GM18867 (cell line): ENCODE measurements at regions not wholly inside any gene's neighbourhood (a gene's known extent, or its start where the extent isn't known, plus 50 kb on each side); places are given as distances from the start of the nearest gene placed in this dataset.

Experiments used
- ATAC-seq: cut with Tn5 transposase; IDR thresholded peaks from one replicate; pipeline ENCODE4 v1.9.1; 2021; ENCODE audit warnings: mild to moderate bottlenecking, moderate library complexity; ENCODE audit not compliant: unreplicated experiment

DNA sequence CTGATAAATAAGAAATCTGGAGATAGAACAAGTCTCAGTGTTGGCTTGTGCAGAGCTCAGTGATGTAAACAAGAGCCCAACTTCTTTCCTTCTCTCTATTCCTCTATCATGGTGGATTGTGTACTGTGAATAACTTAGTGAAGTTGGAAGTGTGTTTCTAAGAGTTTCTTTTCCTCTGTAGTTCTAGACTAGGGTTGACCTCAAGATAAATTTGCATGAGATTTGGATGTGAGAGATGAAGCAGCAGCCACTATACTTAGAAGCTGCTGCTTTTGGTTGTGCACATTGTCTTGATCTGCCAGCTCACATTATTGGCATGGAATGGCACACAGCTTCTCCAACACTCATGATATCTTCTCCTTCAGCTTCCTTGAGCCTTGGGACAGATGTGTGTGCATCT is 198.9 kb upstream of the ZP4 start:
- ATAC-seq, result no peak

DNA sequence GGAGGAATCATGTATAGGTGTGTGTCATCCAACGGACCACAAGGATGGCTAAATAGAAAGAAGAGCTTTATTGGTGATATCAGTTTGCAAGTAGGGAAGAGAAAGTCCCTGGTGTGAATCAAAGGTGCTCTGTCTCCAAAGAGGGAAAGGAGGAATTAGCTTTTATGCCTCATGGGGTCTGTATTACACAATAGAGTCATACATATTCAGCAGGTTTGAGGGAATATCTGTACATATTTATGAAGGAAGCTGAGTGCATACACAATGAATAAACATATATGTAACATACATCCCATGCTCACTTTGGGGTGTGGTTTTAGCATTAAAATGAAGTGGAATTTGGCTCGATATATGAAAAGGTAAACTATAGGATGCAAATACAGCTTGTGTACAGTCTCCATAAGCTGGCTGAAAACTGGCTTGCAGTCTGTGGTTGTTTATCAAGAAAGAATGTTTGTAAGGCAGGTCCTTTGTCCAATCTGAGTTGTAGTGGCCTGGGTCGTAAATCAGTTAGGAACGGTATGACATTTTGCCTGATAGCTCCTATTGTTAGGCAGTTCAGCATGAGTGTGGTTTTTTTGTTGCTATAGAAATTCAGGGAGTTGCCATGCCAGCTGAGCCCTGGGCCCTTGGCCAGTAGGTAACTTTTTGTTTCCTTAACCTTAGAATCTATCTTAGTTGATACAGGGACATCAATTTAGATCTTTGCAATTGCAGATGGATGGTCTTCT is 198.0 kb upstream of the ZP4 start:
- ATAC-seq, result no peak

DNA sequence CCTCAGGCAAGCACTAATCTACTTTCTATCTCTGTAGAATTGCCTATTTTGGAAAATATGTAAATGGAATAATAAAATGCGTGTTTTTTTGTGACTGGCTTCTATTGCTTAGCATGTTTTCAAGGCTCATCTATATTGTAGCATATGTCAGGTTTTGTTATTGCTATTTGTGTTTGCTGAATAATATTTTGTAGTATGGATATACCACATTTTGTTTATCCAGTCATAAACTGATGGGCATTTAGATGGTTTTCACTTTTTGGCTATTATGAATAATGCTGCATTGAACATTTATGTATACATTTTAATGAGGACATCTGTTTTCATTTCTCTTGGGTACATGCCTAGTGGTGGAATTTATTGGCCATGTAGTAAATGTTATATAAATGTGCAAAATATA is 183.3 kb upstream of the ZP4 start:
- no peak for ATAC-seq

DNA sequence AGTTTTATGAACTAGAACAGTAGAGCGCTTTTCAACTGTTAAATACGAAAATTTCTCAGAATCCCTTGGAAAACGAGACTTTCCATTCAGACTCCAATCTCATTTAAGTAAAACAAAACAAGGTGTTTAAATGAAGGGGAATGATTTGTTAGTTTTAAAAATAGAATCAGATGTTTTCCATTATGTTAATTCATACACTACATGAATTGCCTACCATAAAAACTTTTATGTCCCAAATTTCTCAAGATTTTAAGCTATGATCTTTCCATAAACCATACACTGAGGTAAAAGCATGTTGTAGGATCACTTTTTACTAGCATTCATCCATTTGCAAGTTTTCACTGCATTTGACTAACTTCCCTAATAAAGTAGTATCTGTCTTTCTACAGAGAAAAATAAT is 180.3 kb upstream of the ZP4 start:
- no peak for ATAC-seq

DNA sequence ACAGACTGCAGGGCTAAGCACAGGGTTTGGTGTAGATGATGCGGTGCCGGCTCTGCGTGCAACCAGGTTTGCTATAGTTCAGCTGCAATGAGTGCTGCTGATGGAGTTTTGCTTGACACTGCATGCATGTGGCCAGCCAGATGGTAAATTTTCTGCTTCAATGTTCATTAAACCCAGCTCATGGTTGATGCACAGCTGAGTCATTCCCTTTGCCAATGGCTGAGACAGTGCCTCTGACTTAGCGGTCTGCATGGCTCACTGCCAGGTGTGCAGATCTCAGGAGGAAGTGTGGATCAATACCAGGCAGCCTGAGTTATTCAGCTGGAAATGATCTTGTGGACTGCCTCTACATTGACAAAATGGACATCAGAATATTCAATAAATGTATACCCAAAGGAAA is 172.7 kb upstream of the ZP4 start:
- peak; percentile 42 for ATAC-seq

DNA sequence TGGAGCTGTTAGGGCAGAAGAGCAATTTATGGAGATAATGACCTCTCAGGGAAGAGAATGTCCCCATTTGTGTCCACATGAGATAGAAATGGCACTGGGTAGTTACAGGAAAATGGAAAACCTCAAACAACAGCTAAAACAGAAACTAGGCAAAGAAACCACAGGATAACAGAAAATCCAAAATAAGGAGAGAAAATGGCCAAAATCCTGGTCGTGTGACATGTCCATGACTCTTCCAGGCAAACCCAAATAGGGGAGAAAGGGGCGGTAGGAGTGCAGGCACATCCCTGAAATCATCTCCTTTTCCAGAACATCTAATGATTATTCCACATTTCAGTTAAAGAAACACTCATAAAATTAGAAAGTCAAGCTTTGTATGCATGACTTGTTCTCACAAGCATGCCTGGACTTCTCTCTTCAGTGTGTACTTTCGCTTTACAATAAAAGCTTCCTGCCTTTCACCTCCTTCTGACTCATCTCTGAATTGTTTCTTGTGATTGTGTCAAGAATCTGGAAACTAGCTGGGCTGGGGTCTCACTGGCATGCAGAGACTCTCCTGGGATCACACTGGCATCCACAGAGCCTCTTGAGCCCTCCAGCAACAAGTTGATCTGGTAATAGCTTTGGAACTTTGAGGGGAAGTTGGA is 171.4 kb upstream of the ZP4 start:
- peak; percentile 60 for ATAC-seq

DNA sequence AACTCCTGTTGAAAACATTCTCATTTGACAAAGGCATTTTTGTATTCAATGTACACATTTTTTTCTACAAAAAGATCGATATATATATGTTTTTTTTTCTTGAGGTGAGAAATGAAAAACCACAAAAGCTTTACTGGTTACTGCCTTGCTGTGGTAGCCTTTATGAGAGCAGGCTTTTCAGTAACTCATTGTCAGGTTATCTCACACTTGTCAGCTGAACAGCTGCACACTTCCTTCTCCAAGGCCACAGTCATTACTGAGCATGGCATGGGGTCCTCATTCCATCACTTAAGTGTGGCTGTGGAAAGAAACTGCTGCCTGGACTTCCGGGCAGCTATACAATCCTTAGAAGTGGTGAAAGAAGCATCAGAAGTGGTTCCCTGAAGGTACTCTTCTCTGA is 169.3 kb upstream of the ZP4 start:
- ATAC-seq, result peak; percentile 84

DNA sequence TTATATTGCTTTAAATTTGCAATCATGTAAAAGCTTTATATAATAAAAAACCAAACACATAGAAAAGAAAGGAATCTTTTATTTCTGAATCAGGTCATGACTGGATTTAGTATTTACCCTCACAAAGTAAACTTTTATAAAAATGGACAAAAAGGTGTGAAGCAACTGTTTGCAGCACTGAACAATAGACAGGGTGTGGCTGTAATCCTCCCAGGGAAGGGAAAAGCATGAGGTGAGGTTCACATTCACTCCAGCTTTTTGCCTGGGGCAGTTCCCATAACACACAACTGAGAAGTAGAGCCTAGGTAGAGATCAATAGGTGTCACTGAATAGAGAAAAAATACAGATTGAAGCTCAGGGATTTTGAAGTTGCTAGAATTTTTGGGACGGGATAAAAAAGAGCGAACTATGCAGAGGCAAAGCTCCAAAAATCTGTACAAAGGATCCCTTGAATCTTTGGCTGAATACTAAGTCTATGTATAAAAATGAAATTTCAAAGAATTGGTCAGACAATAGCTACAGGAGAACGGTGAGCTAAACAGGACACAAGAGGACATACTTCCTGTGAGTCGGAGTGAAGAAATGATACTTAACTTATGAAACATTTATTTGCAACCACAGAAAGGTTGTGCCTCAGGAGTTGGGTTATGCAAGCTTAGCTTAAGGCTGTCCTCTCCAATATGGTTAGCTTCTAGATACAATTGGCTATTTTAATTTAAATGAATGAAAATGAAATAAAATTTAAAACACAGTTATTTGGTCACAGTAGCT is 162.0 kb upstream of the ZP4 start:
- no peak for ATAC-seq

DNA sequence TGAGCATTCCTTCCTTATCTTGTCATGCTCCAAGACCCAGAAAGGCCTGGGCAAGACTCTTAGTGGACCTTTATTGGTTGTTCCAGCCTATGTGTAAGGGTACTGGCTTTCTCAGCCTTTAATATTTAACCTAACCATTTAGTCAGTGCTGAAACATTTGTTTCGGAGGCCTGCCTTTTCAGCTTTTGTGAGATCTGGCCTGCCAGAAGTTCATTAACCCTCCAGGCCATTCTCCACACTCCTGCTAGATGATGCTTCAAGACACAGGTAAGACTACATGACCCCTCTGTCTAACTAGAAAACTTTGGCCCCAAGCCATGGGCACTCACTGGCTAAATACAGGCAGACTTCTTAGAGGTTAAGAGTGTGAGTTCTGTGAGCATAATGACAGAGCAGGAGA is 138.4 kb upstream of the ZP4 start:
- ATAC-seq, result no peak

DNA sequence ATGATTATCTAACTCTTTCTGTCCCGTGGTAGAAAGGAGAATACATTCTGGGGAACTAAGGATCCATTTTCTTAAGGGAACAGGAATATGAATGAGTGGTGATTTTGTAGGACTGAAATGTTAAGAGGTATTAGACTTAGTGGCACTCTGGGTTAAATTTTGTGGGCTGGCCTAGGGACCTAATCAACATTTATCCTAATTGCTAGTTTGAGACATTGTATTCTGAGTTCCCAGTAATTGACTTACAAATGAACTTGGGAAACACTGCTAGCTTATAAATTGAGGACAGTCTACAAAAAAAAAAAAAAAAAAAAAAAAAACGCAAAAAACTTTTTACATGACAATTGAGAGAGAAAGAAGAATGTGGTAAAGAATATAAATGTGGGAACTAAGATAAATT is 136.6 kb upstream of the ZP4 start:
- no peak for ATAC-seq

DNA sequence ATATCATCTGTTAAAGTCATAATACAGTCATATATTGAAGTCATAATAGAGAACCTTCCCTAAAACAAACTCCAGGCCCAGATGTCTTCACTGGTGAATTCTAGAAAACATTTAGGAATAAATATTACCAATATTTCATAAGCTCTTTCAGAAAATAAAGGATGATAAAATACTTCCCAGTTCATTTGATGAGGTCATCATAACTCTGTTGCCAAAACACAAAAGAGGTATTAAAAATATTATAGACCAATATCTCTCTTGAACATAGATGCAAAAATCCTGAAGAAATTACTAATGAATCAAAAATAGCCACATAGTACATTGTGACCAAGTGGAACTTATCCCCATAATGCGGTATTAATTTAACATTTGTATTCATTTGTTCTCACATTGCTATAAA is 132.4 kb upstream of the ZP4 start:
- ATAC-seq, result no peak

DNA sequence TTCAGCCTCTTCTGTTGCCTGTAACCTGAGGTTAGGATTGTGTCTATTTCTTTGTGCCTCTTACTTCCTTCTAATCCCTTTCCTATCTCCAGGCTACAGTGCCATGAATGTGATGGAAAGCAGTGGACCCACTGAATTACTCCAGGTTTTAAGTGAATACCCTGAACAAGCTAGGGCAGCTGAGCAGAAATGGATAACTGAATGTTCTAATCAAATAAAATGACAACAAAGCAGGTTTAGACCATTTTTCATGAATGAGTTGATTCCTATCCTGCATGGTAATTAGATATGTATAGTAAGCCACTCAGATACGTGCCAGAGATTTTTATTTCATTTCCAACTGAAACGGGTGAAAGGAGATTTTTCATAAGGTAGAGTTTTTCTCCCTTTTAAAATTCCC is 127.5 kb upstream of the ZP4 start:
- ATAC-seq, result no peak

DNA sequence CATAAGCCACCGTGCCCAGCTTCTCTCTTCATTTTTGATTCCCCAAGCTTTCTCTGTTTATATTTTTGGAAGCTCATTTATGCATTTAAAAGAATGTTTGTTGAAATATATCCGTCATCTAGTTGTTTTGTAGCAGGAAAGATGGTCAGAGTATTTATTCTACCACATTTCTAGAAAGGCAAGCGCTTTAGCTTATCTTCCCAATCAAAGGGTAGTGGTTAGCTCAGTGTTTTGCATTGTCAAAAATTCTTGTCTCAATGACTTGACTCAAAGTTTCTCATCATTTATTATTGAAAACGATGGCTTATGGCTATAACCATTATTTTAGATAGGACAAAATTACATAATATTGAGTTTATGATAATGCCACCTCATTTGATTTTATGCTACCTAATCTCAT is 116.1 kb upstream of the ZP4 start:
- ATAC-seq, result no peak

DNA sequence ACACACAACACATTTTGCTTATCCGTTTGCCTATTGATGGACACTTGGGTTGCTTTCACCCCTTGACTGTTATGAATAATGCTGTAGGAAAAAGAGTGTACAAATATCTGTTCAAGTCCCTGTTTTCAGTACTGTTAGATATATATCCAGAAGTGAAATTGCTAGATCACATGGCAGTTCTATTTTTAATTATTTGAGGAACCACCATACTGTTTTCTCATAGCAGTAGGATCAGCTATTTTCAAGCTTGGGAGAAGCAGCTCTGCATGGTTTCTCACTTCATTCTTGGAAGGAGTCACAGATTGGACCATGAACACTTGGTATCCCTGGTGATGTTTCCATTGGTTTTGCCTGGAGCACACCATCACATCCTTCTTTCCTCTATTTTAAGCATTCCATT is 114.4 kb upstream of the ZP4 start:
- ATAC-seq, result no peak

DNA sequence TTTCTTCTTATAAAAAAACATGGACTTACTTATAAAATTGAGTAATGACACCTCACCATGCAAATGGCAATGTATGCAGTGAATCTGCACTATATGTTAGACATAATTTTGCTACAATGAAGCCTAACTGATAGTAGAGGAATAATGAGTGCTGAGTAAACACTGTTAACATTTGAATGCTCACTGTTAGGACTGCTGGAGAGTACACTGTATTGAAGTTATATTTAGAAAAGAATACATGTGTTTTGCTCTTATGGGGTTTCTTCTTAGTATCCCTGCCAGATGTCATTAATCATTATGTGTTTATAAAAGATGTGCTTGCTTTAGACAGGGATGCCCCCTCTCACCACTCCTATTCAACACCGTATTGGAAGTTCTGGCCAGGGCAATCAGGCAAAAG is 111.1 kb upstream of the ZP4 start:
- ATAC-seq, result no peak

DNA sequence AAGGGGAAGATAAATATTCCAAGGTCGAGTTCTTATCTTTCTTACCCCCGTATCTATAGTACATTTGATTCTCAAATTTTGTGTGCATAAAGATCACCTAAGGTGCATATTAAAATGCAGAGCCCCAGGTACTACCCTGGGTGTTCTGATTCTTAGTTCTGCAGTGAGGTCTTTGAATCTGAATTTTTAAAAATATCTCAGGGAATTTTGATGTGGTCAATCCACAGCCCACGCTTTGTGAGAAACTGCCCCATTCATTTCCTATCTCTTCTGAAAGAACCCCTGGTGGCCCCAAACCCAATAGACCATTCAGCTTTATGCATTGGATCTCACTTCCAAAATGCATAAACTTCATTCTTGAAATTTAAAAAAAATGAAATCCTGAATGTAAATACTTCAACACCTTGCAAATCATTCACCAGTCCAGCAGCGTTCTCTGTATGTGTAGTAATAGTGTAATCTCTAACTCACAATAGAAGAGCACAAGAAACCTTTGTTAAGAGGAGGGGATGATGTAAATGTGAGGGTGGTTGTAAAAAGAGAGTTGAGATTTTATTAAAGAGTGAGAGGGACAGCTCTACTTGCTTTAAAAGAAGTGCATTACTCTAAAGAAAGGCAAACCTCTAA is 108.8 kb upstream of the ZP4 start:
- ATAC-seq, result no peak

DNA sequence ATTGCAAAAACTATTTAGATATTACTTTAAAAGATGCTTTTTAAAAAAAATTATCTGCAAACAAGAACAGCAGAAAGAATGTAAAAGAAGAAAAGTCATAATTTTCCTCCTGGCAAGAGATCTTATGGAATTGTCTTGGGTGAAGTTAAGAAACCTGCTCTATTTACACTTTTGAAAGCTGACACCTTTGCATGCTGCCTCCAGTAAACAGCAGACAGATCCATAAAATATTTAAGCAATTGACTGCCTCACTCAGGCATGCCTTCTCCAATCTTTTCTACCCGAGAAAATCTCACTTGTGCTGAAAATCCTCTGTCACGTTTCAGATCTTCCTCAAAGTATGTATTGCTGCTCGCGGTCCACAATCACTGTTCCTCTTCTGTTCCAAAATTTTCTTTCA is 107.9 kb upstream of the ZP4 start:
- ATAC-seq, result no peak

DNA sequence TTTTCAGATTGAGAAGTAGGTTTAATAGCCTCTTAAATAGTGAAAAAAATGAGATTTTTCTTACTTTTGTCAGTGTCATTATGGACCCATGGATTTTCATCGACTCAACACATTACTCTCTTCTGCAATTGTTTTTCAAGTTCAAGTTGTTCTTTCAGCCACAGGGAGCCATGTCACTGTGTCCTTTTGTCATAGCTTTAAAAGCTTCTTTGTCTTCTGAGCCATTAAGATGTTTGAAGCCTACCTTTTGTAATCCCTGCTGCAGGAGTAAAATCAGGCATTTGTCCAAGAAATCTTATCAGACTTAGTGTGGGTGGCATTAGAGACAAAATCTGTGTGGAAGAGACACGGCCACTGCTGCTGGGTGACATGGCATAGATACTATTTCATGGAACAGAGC is 92.8 kb upstream of the ZP4 start:
- no peak for ATAC-seq

DNA sequence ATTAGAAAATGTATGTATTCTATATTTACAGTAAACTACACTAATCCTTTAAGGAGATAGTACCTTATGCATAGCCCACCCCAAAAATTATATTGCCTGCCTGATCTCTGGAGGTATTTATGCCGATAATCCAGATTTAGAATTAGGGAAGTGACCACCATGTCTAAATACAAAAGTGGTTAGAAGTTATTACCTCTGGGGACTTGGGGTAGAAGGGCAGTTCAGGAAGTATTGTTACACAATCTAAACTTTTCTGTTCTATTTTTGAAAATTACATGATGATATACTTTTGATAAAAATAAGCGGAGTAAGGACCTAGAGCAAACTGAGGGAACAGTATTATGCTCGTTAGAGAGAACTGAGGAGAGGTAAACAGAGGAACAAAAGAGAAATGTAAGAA is 90.5 kb upstream of the ZP4 start:
- no peak for ATAC-seq

DNA sequence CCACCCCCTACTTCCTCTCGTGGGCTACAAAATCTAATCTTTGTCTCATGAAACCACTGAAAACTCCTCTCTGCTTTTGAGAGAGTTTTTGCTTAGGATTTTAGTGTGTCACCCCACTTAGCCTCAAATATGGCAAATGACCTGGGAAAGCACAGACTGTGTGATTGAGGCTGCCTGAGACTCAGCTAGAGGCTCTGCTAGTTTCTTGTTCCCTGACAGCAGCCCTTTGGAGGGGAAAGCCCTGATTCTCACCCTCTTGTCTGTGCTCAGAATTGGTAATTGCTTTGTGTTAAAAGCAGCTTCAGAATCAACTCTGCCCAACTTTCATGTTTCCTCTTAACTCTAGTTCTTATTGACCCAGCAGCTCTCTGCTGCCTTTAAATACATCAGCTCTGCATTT is 85.6 kb upstream of the ZP4 start:
- no peak for ATAC-seq

DNA sequence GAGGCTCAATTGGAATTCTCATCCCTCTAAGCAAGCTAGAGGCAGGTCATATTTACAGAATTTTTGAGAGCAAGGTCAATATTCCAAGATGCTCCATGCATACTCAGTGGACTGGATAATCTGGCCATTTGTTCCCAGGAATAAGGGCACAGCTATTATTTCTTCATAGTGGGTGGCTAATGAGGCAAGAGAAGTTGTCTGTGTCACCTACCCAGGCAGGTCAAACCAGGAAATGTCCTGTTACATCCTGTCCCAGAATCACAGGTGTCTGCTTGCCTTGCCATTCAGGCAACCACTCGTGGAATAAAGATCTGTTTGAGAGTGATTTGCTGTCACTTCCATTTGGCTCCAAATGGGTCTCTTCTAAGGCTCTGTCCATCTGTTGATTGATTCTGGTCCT is 85.2 kb upstream of the ZP4 start:
- ATAC-seq, result no peak

DNA sequence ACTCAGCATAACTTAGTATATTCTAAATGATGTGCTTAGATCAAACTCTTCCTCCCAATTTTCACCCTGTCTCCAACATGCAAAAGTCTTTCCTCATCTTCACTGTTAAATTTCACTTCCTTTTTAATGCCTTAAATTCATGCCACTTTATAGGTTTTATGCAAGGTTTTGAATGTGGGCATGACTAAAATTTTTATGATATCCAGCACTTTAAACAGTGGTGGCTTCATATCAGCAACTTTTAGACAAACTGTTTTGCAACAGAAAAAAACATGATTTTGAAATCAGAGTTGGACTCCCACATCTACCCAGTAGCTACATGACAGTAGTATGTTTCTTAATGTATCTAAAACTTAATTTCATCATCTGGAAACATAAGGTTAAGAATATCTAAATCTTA is 84.7 kb upstream of the ZP4 start:
- ATAC-seq, result no peak
